ENCODE measurements at regions not wholly inside any gene's neighbourhood (a gene's known extent, or its start where the extent isn't known, plus 50 kb on each side); places are given as distances from the start of the nearest gene placed in this dataset.

- TF ChIP-seq CTCF (IDR thresholded peaks at IDR 0.05) = peak; percentile 64
- TF ChIP-seq ZFX (IDR thresholded peaks at IDR 0.05; ENCODE audit: borderline replicate concordance) = no peak
Measured at GRCh38 chrX:55160685-55161552, 59.2 kb upstream of the PAGE5 start.
